RWPE2 (cell line): ENCODE measurements at regions not wholly inside any gene's neighbourhood (a gene's known extent, or its start where the extent isn't known, plus 50 kb on each side); places are given as distances from the start of the nearest gene placed in this dataset.

ENCODE experiments used
- ATAC-seq: fragments of 200-7000 bp; cut with Tn5 transposase; 3 replicates; pipeline ENCODE4 v1.9.1; 2021; ENCODE audit warnings: low read depth
- DNase-seq: peaks from one replicate; pipeline ENCODE4 v3.0.0-alpha.2; 2020; ENCODE audit warnings: low spot score
- H3K27ac ChIP-seq: fragments of 450-650 bp; 2 replicates; pipeline ENCODE4 v1.5.1; 2017; ENCODE audit warnings: mild to moderate bottlenecking; ENCODE audit not compliant: poor library complexity, severe bottlenecking
- H3K27me3 ChIP-seq: fragments of 250-450 bp; sonication (Bioruptor Pico); 2 replicates; pipeline ENCODE4 v1.5.1; 2021; ENCODE audit warnings: mild to moderate bottlenecking, moderate library complexity; ENCODE audit not compliant: insufficient read depth, poor library complexity, severe bottlenecking
- H3K36me3 ChIP-seq: fragments of 250-450 bp; sonication (Bioruptor Pico); 2 replicates; pipeline ENCODE4 v1.5.1; 2020; ENCODE audit warnings: low read depth, mild to moderate bottlenecking, moderate library complexity
- H3K4me1 ChIP-seq: fragments of 250-450 bp; sonication (Bioruptor Pico); 2 replicates; pipeline ENCODE4 v1.5.1; 2021; ENCODE audit warnings: mild to moderate bottlenecking, moderate library complexity; ENCODE audit not compliant: insufficient read depth, poor library complexity, severe bottlenecking
- H3K4me3 ChIP-seq: fragments of 250-450 bp; sonication (Bioruptor Pico); 2 replicates; pipeline ENCODE4 v1.5.1; 2021; ENCODE audit warnings: mild to moderate bottlenecking, moderate library complexity; ENCODE audit not compliant: severe bottlenecking
- H3K9me3 ChIP-seq: fragments of 250-450 bp; sonication (Bioruptor Pico); 2 replicates; pipeline ENCODE4 v1.5.1; 2021; ENCODE audit warnings: mild to moderate bottlenecking, moderate library complexity; ENCODE audit not compliant: severe bottlenecking
- TF ChIP-seq, protein P1 (sequence below): fragments of 450-650 bp; IDR thresholded peaks from one replicate; pipeline ENCODE4 v1.5.1; 2017; ENCODE audit warnings: mild to moderate bottlenecking, moderate library complexity; ENCODE audit not compliant: poor library complexity, severe bottlenecking

DNA sequence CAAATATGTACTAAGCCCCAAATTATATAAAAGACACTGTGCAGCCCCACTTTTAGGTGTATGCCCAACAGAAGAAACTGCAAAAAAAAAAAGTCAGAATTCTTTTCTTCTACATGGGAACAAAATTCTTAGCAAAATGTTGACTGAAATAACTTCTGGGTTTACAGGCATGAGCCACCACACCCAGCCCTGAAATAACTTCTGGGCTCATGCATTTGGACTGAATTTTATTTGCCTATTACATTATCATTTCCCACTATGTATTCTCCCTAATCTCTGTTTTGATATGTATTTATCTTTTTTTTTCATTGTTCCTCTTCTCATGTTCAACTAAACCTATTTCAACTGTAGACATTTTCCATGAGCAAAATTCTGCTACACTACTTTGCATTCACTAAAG, 169.2 kb downstream of the GRIN2B start:
- H3K27me3 ChIP-seq: no peaks in the 10 kb centered on the region
- no peak overlapping the region for H3K4me3 ChIP-seq
- ATAC-seq (no peak), DNase-seq (no peak)
- no peaks in the 10 kb centered on the region for H3K9me3 ChIP-seq
- TF ChIP-seq, protein P1, sequence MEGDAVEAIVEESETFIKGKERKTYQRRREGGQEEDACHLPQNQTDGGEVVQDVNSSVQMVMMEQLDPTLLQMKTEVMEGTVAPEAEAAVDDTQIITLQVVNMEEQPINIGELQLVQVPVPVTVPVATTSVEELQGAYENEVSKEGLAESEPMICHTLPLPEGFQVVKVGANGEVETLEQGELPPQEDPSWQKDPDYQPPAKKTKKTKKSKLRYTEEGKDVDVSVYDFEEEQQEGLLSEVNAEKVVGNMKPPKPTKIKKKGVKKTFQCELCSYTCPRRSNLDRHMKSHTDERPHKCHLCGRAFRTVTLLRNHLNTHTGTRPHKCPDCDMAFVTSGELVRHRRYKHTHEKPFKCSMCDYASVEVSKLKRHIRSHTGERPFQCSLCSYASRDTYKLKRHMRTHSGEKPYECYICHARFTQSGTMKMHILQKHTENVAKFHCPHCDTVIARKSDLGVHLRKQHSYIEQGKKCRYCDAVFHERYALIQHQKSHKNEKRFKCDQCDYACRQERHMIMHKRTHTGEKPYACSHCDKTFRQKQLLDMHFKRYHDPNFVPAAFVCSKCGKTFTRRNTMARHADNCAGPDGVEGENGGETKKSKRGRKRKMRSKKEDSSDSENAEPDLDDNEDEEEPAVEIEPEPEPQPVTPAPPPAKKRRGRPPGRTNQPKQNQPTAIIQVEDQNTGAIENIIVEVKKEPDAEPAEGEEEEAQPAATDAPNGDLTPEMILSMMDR: no peak
- no peaks in the 10 kb centered on the region for H3K4me1 ChIP-seq
- no peaks in the 10 kb centered on the region for H3K36me3 ChIP-seq
- no peak overlapping the region for H3K27ac ChIP-seq

GRCh38 chr12:13811061-13811460, 170.3 kb downstream of the GRIN2B start:
- TF ChIP-seq, protein P1: no peak
- Histone ChIP-seq H3K4me1 (no peaks in the 10 kb centered on the region), H3K27ac (no peak overlapping the region)

GRCh38 chr12:13805041-13805440, 176.4 kb downstream of the GRIN2B start:
- Histone ChIP-seq H3K4me3 (no peak overlapping the region), H3K27me3 (no peaks in the 10 kb centered on the region), H3K9me3 (no peaks in the 10 kb centered on the region), H3K4me1 (no peaks in the 10 kb centered on the region), H3K27ac (no peak overlapping the region), H3K36me3 (no peaks in the 10 kb centered on the region)
- ATAC-seq: no peak
- TF ChIP-seq, protein P1: no peak
- DNase-seq: no peak

More at GRCh38 chr12:13811061-13811460, 170.3 kb downstream of the GRIN2B start:
- H3K36me3 ChIP-seq: no peaks in the 10 kb centered on the region
- DNase-seq: no peak
- H3K9me3 ChIP-seq: no peaks in the 10 kb centered on the region
- no peak overlapping the region for H3K4me3 ChIP-seq
- ATAC-seq: peak; percentile 62; the same call in 1 of the 3 replicates
- no peaks in the 10 kb centered on the region for H3K27me3 ChIP-seq

- ATAC-seq: no peak
- Histone ChIP-seq H3K27ac (no peak overlapping the region), H3K9me3 (no peaks in the 10 kb centered on the region), H3K4me3 (no peak overlapping the region), H3K27me3 (no peaks in the 10 kb centered on the region), H3K4me1 (no peaks in the 10 kb centered on the region), H3K36me3 (no peaks in the 10 kb centered on the region)
- TF ChIP-seq, protein P1: no peak
- DNase-seq: no peak
Measured at GRCh38 chr12:13801543-13801942, 179.9 kb downstream of the GRIN2B start.

- Histone ChIP-seq H3K4me1 (no peaks in the 10 kb centered on the region), H3K27ac (no peak overlapping the region), H3K36me3 (no peaks in the 10 kb centered on the region), H3K4me3 (no peak overlapping the region), H3K27me3 (no peaks in the 10 kb centered on the region), H3K9me3 (no peaks in the 10 kb centered on the region)
- TF ChIP-seq, protein P1: no peak
- ATAC-seq (no peak), DNase-seq (no peak)
Measured at GRCh38 chr12:13799574-13799973, 181.8 kb downstream of the GRIN2B start.
